ENCODE measurements at regions not wholly inside any gene's neighbourhood (a gene's known extent, or its start where the extent isn't known, plus 50 kb on each side); places are given as distances from the start of the nearest gene placed in this dataset.
A peak's percentile ranks its signal among the peaks of the same experiment; 100 is the strongest.

- no peak overlapping the region for H3K27ac ChIP-seq (ENCODE audit: low read length)
- H3K27me3 ChIP-seq (ENCODE audit: control insufficient read depth, insufficient read depth, low read length) = no peaks in the 10 kb centered on the region
- no peak overlapping the region for H3K4me3 ChIP-seq (ENCODE audit: low read length)
- no peaks in the 10 kb centered on the region for H3K36me3 ChIP-seq (ENCODE audit: control insufficient read depth, insufficient read depth, low read length)
- no peaks in the 10 kb centered on the region for H3K4me1 ChIP-seq (ENCODE audit: control insufficient read depth, insufficient read depth, low read length)
- WGBS (ENCODE audit: insufficient coverage) = 50% methylated on average over 1 of the region's 6 CpGs
- DNase-seq = no peak
- H3K9me3 ChIP-seq (replicated peaks; ENCODE audit: control insufficient read depth, low read depth, low read length) = no peaks in the 10 kb centered on the region
Observed at GRCh38 chr21:23008601-23009202, 2010.5 kb downstream of the NCAM2 start.

DNA sequence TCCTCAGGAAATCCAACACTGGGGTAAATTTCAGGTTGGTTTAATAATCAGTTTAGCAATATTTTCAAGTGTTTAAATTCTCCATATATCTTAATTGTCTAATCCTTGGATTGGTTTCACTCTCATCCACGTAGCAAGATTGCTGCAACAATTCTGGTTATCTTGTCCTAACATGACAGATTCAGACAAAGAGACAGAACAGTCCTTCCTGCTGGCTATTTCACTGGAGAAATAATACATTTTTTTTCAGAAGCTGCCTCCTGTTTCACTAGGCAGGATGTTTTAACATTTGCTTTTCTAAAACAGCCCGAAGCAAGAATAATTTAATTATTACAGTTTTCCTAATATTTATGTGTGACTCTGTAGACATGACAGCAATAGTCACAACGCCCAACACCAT lies 2011.2 kb downstream of the NCAM2 start:
- no peaks in the 10 kb centered on the region for H3K4me1 ChIP-seq (ENCODE audit: control insufficient read depth, insufficient read depth, low read length)
- no peaks in the 10 kb centered on the region for H3K27me3 ChIP-seq (ENCODE audit: control insufficient read depth, insufficient read depth, low read length)
- no CpG with 5 or more reads among the region's 3 CpGs for WGBS (ENCODE audit: insufficient coverage)
- H3K9me3 ChIP-seq (replicated peaks; ENCODE audit: control insufficient read depth, low read depth, low read length) = no peaks in the 10 kb centered on the region
- H3K27ac ChIP-seq (ENCODE audit: low read length) = no peak overlapping the region
- H3K4me3 ChIP-seq (ENCODE audit: low read length) = no peak overlapping the region
- no peaks in the 10 kb centered on the region for H3K36me3 ChIP-seq (ENCODE audit: control insufficient read depth, insufficient read depth, low read length)
- no peak for DNase-seq

DNA sequence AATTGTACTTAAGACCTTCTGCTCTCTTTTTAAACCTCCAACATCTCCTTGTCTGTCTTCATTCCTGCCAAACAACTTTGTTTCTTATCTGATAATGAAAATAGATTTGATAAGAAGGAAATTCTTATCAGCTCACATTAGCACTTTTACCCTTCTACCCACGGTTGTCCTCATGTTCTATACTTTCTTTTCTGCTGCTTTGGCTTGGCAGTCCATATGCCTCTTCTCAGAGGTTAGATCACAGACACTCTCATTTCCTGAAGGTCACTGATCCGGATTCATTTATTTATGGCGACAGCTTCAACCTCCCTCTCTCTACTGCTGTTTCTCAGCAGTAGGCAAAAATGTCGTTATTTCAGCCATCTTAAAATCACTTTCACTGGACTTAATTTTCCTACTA lies 2015.8 kb downstream of the NCAM2 start:
- Histone ChIP-seq H3K4me3 (ENCODE audit: low read length) (no peak overlapping the region), H3K4me1 (ENCODE audit: control insufficient read depth, insufficient read depth, low read length) (no peaks in the 10 kb centered on the region), H3K27me3 (ENCODE audit: control insufficient read depth, insufficient read depth, low read length) (no peaks in the 10 kb centered on the region), H3K27ac (ENCODE audit: low read length) (no peak overlapping the region), H3K36me3 (ENCODE audit: control insufficient read depth, insufficient read depth, low read length) (no peaks in the 10 kb centered on the region), H3K9me3 (replicated peaks; ENCODE audit: control insufficient read depth, low read depth, low read length) (no peaks in the 10 kb centered on the region)
- no peak for DNase-seq
- 63% methylated on average over 4 of the region's 4 CpGs for WGBS (ENCODE audit: insufficient coverage)

- Histone ChIP-seq H3K27ac (ENCODE audit: low read length) (no peak overlapping the region), H3K4me1 (ENCODE audit: control insufficient read depth, insufficient read depth, low read length) (no peaks in the 10 kb centered on the region), H3K36me3 (ENCODE audit: control insufficient read depth, insufficient read depth, low read length) (no peaks in the 10 kb centered on the region), H3K4me3 (ENCODE audit: low read length) (no peak overlapping the region), H3K9me3 (replicated peaks; ENCODE audit: control insufficient read depth, low read depth, low read length) (no peaks in the 10 kb centered on the region), H3K27me3 (ENCODE audit: control insufficient read depth, insufficient read depth, low read length) (no peaks in the 10 kb centered on the region)
- 83% methylated on average over 1 of the region's 4 CpGs for WGBS (ENCODE audit: insufficient coverage)
- DNase-seq = peak; percentile 13
Observed at GRCh38 chr21:23016617-23017016, 2018.4 kb downstream of the NCAM2 start.

DNA sequence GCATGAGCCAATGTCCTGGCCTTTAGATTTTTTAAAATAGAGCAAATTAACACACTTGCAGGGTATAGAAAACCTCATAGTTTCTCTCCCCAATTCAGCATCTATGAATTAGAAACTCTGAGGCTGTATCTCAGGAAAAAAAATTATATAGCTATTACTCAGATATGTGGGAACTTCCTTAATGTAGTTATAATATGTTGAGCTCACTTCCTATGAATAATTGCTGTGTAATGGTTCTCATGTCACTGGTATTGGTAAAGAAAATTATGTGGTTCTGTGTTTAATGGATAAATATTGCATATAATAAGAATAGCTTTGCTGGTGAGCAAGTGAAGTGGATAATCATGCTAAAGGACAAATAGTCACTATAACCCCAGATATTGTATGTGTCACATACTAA lies 2019.8 kb downstream of the NCAM2 start:
- H3K9me3 ChIP-seq (replicated peaks; ENCODE audit: control insufficient read depth, low read depth, low read length) = no peaks in the 10 kb centered on the region
- no peaks in the 10 kb centered on the region for H3K36me3 ChIP-seq (ENCODE audit: control insufficient read depth, insufficient read depth, low read length)
- H3K27ac ChIP-seq (ENCODE audit: low read length) = no peak overlapping the region
- H3K4me1 ChIP-seq (ENCODE audit: control insufficient read depth, insufficient read depth, low read length) = no peaks in the 10 kb centered on the region
- no peak overlapping the region for H3K4me3 ChIP-seq (ENCODE audit: low read length)
- H3K27me3 ChIP-seq (ENCODE audit: control insufficient read depth, insufficient read depth, low read length) = no peaks in the 10 kb centered on the region
- DNase-seq = no peak

DNA sequence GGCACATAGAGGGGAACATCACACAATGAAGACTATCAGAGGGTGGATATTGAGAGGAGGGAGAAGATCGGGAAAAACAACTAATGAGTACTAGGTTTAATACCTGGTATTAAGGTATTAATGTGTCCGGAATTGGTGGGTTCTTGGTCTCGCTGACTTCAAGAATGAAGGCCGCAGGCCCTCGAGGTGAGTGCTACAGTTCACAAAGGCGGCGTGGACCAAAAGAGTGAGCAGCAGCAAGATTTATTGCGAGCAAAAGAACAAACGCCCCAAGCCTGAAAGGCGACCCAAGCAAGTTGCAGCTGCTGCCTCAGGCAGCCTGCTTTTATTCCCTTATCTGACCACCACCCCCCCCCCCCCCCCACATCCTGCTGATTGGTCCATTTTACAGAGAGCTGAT lies 2022.8 kb downstream of the NCAM2 start:
- H3K27ac ChIP-seq (ENCODE audit: low read length) = no peak overlapping the region
- H3K4me1 ChIP-seq (ENCODE audit: control insufficient read depth, insufficient read depth, low read length) = no peaks in the 10 kb centered on the region
- WGBS (ENCODE audit: insufficient coverage) = 89% methylated on average over 8 of the region's 10 CpGs
- H3K9me3 ChIP-seq (replicated peaks; ENCODE audit: control insufficient read depth, low read depth, low read length) = no peaks in the 10 kb centered on the region
- H3K36me3 ChIP-seq (ENCODE audit: control insufficient read depth, insufficient read depth, low read length) = no peaks in the 10 kb centered on the region
- H3K27me3 ChIP-seq (ENCODE audit: control insufficient read depth, insufficient read depth, low read length) = no peaks in the 10 kb centered on the region
- H3K4me3 ChIP-seq (ENCODE audit: low read length) = no peak overlapping the region
- no peak for DNase-seq

DNA sequence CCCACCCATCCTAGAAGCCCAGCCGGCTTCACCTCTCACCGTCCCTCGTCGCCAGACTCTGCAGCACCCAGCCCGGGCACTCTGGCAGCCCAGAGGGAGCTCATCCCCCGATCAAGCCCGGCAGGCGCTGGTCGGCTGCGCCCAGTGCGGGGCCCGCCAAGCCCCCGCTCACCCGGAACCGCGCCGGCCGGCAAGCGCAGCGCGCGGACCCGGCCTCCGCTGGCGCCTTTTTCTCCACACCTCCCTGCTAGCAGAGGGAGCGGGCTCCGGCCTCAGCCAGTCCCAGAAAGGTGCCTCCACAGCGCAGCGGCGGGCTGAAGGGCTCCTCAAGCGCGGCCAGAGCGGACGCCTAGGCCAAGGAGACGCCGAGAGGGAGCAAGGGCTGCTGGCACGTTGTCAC lies 2023.3 kb downstream of the NCAM2 start:
- Histone ChIP-seq H3K36me3 (ENCODE audit: control insufficient read depth, insufficient read depth, low read length) (no peaks in the 10 kb centered on the region), H3K4me1 (ENCODE audit: control insufficient read depth, insufficient read depth, low read length) (no peaks in the 10 kb centered on the region), H3K4me3 (ENCODE audit: low read length) (no peak overlapping the region), H3K27ac (ENCODE audit: low read length) (no peak overlapping the region), H3K9me3 (replicated peaks; ENCODE audit: control insufficient read depth, low read depth, low read length) (no peaks in the 10 kb centered on the region), H3K27me3 (ENCODE audit: control insufficient read depth, insufficient read depth, low read length) (no peaks in the 10 kb centered on the region)
- 94% methylated on average over 30 of the region's 37 CpGs for WGBS (ENCODE audit: insufficient coverage)
- no peak for DNase-seq

DNA sequence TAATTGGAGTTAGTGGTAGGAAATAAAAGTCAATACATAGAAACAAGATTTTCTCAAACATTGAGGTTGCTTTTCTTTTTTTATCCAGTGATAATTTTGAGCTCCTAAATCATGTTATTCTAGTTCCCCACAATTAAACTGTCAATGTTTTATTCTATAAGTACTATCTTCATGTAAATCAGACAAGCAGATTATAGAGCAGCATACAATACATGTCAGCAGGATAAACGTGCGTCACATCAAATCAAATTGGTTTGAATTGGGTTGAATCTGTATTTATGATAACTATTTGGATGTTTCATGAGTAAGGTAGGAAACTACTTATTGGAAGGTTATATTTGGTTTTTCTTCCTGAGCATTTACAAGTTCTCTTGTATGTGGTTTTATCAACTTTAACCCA lies 2028.7 kb downstream of the NCAM2 start:
- 100% methylated on average over 2 of the region's 2 CpGs for WGBS (ENCODE audit: insufficient coverage)

DNA sequence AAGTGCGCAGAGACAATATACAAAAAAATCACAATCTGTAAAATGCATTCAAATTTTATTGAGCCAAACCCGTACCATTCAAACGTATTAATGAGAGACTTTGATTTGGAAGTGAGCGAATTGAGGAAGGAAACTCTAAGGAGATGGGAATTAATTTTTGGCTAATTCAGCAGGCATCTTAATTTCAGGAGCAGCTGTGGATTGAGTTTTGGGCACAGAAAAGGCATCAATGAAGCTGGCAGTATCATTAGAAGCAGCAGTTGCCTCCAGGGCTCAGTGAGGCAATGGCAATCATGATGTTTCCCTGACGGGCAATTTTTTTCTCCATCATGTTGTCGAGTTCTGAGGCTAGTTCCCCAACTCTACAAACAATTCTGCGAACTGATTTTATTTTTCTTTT lies 2041.6 kb downstream of the NCAM2 start:
- 79% methylated on average over 2 of the region's 7 CpGs for WGBS (ENCODE audit: insufficient coverage)
- no peaks in the 10 kb centered on the region for H3K36me3 ChIP-seq (ENCODE audit: control insufficient read depth, insufficient read depth, low read length)

More for the DNA sequence above, 2028.7 kb downstream of the NCAM2 start:
- no peaks in the 10 kb centered on the region for H3K9me3 ChIP-seq (replicated peaks; ENCODE audit: control insufficient read depth, low read depth, low read length)
- no peaks in the 10 kb centered on the region for H3K27me3 ChIP-seq (ENCODE audit: control insufficient read depth, insufficient read depth, low read length)
- no peak overlapping the region for H3K27ac ChIP-seq (ENCODE audit: low read length)
- DNase-seq = no peak
- H3K4me1 ChIP-seq (ENCODE audit: control insufficient read depth, insufficient read depth, low read length) = no peaks in the 10 kb centered on the region
- H3K36me3 ChIP-seq (ENCODE audit: control insufficient read depth, insufficient read depth, low read length) = no peaks in the 10 kb centered on the region
- no peak overlapping the region for H3K4me3 ChIP-seq (ENCODE audit: low read length)

DNA sequence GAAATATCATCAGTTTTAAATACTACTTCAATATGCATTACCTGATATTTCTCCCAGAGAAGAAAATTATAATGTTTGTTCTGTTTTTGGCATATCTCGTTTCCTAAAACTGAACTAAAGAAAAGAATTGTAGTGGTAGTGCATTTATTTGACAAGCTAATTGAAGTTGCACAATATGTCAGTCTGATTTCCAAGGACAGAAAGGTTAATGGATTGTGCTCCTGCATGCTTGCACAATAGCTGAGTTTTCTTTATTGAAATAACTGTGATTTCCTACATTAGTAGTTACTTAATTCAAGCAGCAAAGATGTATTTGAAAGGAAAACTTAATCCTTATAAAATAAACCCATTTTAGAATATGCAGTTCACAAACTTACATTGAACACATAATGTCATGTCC lies 2047.7 kb downstream of the NCAM2 start:
- no peak overlapping the region for H3K27ac ChIP-seq (ENCODE audit: low read length)
- no peaks in the 10 kb centered on the region for H3K36me3 ChIP-seq (ENCODE audit: control insufficient read depth, insufficient read depth, low read length)
- WGBS (ENCODE audit: insufficient coverage) = no CpG with 5 or more reads among the region's 1 CpG
- no peaks in the 10 kb centered on the region for H3K4me1 ChIP-seq (ENCODE audit: control insufficient read depth, insufficient read depth, low read length)
- H3K27me3 ChIP-seq (ENCODE audit: control insufficient read depth, insufficient read depth, low read length) = no peaks in the 10 kb centered on the region
- DNase-seq = no peak
- H3K9me3 ChIP-seq (replicated peaks; ENCODE audit: control insufficient read depth, low read depth, low read length) = no peaks in the 10 kb centered on the region
- H3K4me3 ChIP-seq (ENCODE audit: low read length) = no peak overlapping the region

More for the DNA sequence above, 2041.6 kb downstream of the NCAM2 start:
- peak; percentile 2 for DNase-seq
- H3K27ac ChIP-seq (ENCODE audit: low read length) = no peak overlapping the region
- H3K9me3 ChIP-seq (replicated peaks; ENCODE audit: control insufficient read depth, low read depth, low read length) = no peaks in the 10 kb centered on the region
- no peak overlapping the region for H3K4me3 ChIP-seq (ENCODE audit: low read length)
- no peaks in the 10 kb centered on the region for H3K4me1 ChIP-seq (ENCODE audit: control insufficient read depth, insufficient read depth, low read length)
- no peaks in the 10 kb centered on the region for H3K27me3 ChIP-seq (ENCODE audit: control insufficient read depth, insufficient read depth, low read length)

- no peak overlapping the region for H3K27ac ChIP-seq (ENCODE audit: low read length)
- no CpG with 5 or more reads among the region's 2 CpGs for WGBS (ENCODE audit: insufficient coverage)
- H3K9me3 ChIP-seq (replicated peaks; ENCODE audit: control insufficient read depth, low read depth, low read length) = no peaks in the 10 kb centered on the region
- no peaks in the 10 kb centered on the region for H3K4me1 ChIP-seq (ENCODE audit: control insufficient read depth, insufficient read depth, low read length)
- no peaks in the 10 kb centered on the region for H3K27me3 ChIP-seq (ENCODE audit: control insufficient read depth, insufficient read depth, low read length)
- H3K36me3 ChIP-seq (ENCODE audit: control insufficient read depth, insufficient read depth, low read length) = no peaks in the 10 kb centered on the region
- DNase-seq = no peak
- no peak overlapping the region for H3K4me3 ChIP-seq (ENCODE audit: low read length)
Observed at GRCh38 chr21:23067672-23068071, 2069.5 kb downstream of the NCAM2 start.

Data from muscle of leg (tissue), 3 donors.